ENCODE measurements at regions not wholly inside any gene's neighbourhood (a gene's known extent, or its start where the extent isn't known, plus 50 kb on each side); places are given as distances from the start of the nearest gene placed in this dataset.

DNA sequence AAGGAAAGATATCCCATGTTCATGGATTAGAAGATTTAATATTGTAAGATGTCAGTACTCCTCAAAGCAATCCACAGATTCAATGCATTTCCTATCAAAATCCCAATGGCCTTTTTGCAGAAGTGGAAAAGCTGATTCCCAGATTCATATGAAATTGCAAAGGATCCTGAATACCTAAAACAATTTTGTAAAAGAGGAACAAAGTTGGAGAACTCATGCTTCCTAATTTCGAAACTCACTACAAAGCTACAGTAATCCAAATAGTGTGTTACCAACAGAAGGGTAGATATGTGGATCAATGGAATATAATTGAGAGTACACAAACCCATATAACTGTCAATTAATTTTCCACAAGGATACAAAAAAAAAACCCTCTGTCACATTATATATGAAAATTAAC is 154.3 kb upstream of the ZNF618 start:
- TF ChIP-seq POLR2A (IDR thresholded peaks at IDR 0.05) (no peak), CTCF (IDR thresholded peaks at IDR 0.05) (no peak)
